Natural killer cell (primary cell): ENCODE measurements at regions not wholly inside any gene's neighbourhood (a gene's known extent, or its start where the extent isn't known, plus 50 kb on each side); places are given as distances from the start of the nearest gene placed in this dataset.

Experiments
- ATAC-seq, 3 donors: fragments of 150-1000 bp in 2 of 3; fragments of 200-7000 bp in 1 of 3; cut with Tn5 transposase; 1 replicate in 1 of 3; 2 replicates in 2 of 3; pipeline ENCODE4 v1.10.0; 2021; ENCODE audit warnings: mild to moderate bottlenecking in 2 of 3, moderate library complexity in 2 of 3
- DNase-seq, 2 donors: peaks; one replicate each; pipeline versions ENCODE4 v3.0.0 to v3.0.0-alpha.2; 2013 to 2021; ENCODE audit warnings: mixed read lengths in 1 of 2
- H3K27ac ChIP-seq: one replicate; pipeline ENCODE4 v1.5.1; 2013; ENCODE audit warnings: mild to moderate bottlenecking, low read length
- H3K27me3 ChIP-seq: one replicate; pipeline ENCODE4 v1.6.1; 2013; ENCODE audit warnings: low read length; ENCODE audit not compliant: control insufficient read depth, insufficient read depth
- H3K36me3 ChIP-seq: one replicate; pipeline ENCODE4 v1.6.1; 2013; ENCODE audit warnings: low read length; ENCODE audit not compliant: control insufficient read depth, insufficient read depth
- H3K4me1 ChIP-seq: one replicate; pipeline ENCODE4 v1.6.1; 2013; ENCODE audit warnings: low read length; ENCODE audit not compliant: control insufficient read depth, insufficient read depth
- H3K4me3 ChIP-seq: one replicate; pipeline ENCODE4 v1.5.1; 2013; ENCODE audit warnings: low read length
- H3K9me3 ChIP-seq: one replicate; pipeline ENCODE4 v1.6.1; 2013; ENCODE audit warnings: low read length; ENCODE audit not compliant: control insufficient read depth, insufficient read depth
- H3K27ac Mint-ChIP-seq, 2 donors: one replicate each; pipeline ENCODE4 v1.8.0; 2022; ENCODE audit warnings: mild to moderate bottlenecking in 2 of 2, mixed read lengths in 2 of 2, moderate library complexity in 1 of 2
- H3K27me3 Mint-ChIP-seq, 2 donors: one replicate each; pipeline ENCODE4 v1.8.0; 2022; ENCODE audit warnings: low read depth in 2 of 2, mixed read lengths in 2 of 2
- H3K36me3 Mint-ChIP-seq: one replicate; pipeline ENCODE4 v1.8.0; 2022; ENCODE audit warnings: mixed read lengths
- H3K4me1 Mint-ChIP-seq, 2 donors: one replicate each; pipeline ENCODE4 v1.8.0; 2022; ENCODE audit warnings: mixed read lengths in 2 of 2
- H3K4me3 Mint-ChIP-seq: one replicate; pipeline ENCODE4 v1.8.0; 2022; ENCODE audit warnings: mild to moderate bottlenecking, moderate library complexity, mixed read lengths
- H3K9me3 Mint-ChIP-seq, 2 donors: one replicate each; pipeline ENCODE4 v1.8.0; 2022; ENCODE audit warnings: mixed read lengths in 2 of 2
- CTCF ChIP-seq: fragments of 200-600 bp; IDR thresholded peaks from one replicate; pipeline ENCODE4 v1.8.0; 2022; ENCODE audit warnings: antibody characterized with exemption
- WGBS: methylation state at CpG from one replicate; pipeline ENCODE4 v1.1.7; 2013; ENCODE audit warnings: missing lambda C conversion rate; ENCODE audit not compliant: insufficient coverage; 5-methylcytosine and 5-hydroxymethylcytosine counted together
- intact Hi-C: fragments of 100-400 bp; cut with micrococcal nuclease; formaldehyde crosslinking; loops from one replicate; pipeline ENCODE4 v1.14.2; 2022

DNA sequence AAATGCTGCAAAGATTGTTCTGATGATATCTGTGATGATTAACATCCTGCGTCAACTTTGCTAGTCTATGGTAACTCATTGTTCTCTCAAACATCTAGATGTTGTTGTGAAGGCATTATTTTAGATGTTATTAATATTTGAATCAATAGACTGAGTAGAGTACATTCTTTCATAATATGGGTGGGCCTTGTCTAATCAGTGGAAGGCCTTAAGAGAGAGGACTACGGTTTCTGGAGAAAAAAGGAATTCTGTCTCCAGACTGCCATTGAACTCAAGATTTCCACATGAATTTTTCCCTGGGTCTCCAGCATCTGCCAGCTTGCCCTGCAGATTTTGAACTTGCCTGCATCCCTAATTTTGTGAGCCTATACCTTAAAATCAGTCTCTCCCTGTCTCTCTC lies 2381.1 kb upstream of the AGA start:
- no peak for ATAC-seq
- no peak overlapping the region for H3K4me3 ChIP-seq
- no peaks in the 10 kb centered on the region for H3K27me3 ChIP-seq
- 80% methylated on average over 1 of the region's 2 CpGs for WGBS
- no peaks in the 10 kb centered on the region for H3K36me3 ChIP-seq
- TF ChIP-seq CTCF: no peak
- H3K4me1 ChIP-seq: no peaks in the 10 kb centered on the region
- Mint-ChIP-seq H3K27me3 (no peaks in the 10 kb centered on the region), H3K27ac (no peak overlapping the region), H3K4me3 (no peak overlapping the region), H3K4me1 (no peaks in the 10 kb centered on the region), H3K9me3 (peaks cover 17 to 22% of the 10 kb centered on the region in 2 donors), H3K36me3 (no peaks in the 10 kb centered on the region)
- intact Hi-C loops: no loop called here
- no peak for DNase-seq
- peaks cover 4% of the 10 kb centered on the region for H3K9me3 ChIP-seq
- H3K27ac ChIP-seq: no peak overlapping the region

DNA sequence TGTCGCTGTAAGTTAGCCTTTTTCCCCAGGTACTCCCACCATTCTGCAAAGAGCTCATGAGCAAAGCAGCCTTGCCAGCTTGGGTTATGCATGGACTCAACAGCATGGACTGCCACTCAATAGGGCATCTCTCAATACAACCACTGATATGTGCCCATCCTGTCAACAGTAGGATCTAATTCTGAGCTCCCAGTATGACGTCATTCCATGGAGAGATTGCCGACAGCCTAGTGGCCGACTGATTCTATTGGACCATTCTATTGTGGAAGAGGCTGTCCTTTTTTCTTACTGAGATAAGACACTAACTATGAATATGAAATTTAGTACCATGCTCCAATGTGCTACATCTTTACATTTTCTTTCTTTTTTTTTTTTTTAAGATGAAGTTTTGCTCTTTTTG lies 2389.0 kb upstream of the AGA start:
- no peak overlapping the region for H3K27ac ChIP-seq
- no peaks in the 10 kb centered on the region for H3K36me3 ChIP-seq
- intact Hi-C loops: no loop called here
- H3K4me3 ChIP-seq: no peak overlapping the region
- Mint-ChIP-seq H3K9me3 (peaks cover 11 to 15% of the 10 kb centered on the region in 2 donors), H3K4me1 (no peaks in the 10 kb centered on the region), H3K36me3 (no peaks in the 10 kb centered on the region), H3K27me3 (no peaks in the 10 kb centered on the region), H3K4me3 (no peak overlapping the region), H3K27ac (no peak overlapping the region)
- WGBS: 73% methylated on average over 2 of the region's 4 CpGs
- ATAC-seq (no peak), DNase-seq (no peak)
- no peaks in the 10 kb centered on the region for H3K27me3 ChIP-seq
- no peak for TF ChIP-seq CTCF
- H3K4me1 ChIP-seq: no peaks in the 10 kb centered on the region
- peaks cover 3% of the 10 kb centered on the region for H3K9me3 ChIP-seq

DNA sequence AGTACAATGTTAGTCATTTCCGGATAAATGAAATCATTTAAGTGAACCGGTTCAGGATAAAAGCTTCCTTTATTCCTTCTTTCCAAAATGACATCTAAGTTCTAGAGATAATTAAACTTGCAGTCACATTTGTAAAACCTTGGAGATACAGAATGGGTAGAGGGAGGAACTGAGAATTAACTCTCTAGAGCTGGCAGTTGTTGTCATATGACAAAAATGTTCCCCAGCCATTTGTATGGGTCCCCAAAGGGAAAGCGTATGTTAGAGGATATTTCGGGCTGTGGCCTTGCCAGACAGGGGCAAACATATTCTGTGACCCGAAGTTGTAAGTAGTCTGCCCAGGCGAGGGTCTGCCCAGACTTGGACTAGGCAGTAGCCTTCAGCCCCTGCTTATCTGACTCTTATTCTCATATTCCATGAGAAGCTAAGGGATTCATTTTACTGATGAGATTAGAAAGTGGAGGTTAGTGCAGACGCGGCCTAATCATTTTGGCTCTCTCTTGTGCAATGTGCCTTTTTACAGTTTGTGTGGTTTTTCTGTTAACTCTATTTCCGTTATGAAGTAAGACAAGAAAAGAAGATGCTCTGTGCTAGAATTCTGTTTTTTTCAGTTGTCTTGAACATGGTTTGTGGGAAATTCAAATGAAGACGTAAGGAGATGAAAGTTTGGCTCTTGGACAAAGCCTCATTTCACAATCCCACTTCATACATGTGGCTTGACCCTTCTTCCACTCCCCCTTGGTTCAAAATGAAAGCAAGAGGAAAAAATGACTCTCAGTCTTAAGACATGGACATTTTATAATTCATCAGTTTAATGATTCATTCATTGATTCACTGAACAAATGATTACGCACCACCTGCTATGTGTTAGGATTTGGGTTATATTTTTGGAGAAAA lies 2394.2 kb upstream of the AGA start:
- Mint-ChIP-seq H3K36me3 (no peaks in the 10 kb centered on the region), H3K27ac (no peak overlapping the region), H3K4me1 (no peaks in the 10 kb centered on the region), H3K4me3 (no peak overlapping the region), H3K9me3 (peaks cover 19 to 28% of the 10 kb centered on the region in 2 donors), H3K27me3 (no peaks in the 10 kb centered on the region)
- intact Hi-C loops: no loop called here
- DNase-seq (no peak), ATAC-seq (no peak)
- Histone ChIP-seq H3K36me3 (no peaks in the 10 kb centered on the region), H3K27me3 (no peaks in the 10 kb centered on the region), H3K4me3 (no peak overlapping the region), H3K27ac (no peak overlapping the region), H3K9me3 (peaks cover 3% of the 10 kb centered on the region), H3K4me1 (no peaks in the 10 kb centered on the region)
- no peak for TF ChIP-seq CTCF
- 88% methylated on average over 9 of the region's 11 CpGs for WGBS

DNA sequence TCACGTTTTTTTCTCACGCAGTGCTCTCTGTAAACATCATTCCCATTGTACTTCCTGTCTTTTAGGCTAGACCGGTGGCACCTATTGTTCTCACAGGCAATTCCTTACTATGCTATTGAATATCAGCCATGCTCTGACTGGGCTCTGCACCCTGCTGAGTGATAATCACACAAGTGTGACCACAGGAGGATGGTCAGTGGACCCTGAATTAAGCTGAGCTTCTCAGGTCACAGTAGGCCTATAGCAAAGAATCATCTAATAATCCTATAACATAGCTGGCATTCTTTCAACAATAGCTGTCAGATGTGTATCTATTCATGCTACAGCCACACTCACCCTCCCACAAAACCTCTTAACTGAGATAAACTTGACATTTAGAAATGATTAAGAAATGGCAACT lies 2399.8 kb upstream of the TENM3 start:
- no peak for ATAC-seq
- DNase-seq: no peak
- Histone ChIP-seq H3K36me3 (no peaks in the 10 kb centered on the region), H3K27me3 (no peaks in the 10 kb centered on the region), H3K27ac (no peak overlapping the region), H3K4me3 (no peak overlapping the region), H3K4me1 (no peaks in the 10 kb centered on the region), H3K9me3 (peaks cover 2% of the 10 kb centered on the region)
- H3K36me3 Mint-ChIP-seq: no peaks in the 10 kb centered on the region
- H3K4me3 Mint-ChIP-seq: no peak overlapping the region
- 30% methylated on average over 3 of the region's 3 CpGs for WGBS
- H3K27ac Mint-ChIP-seq: no peak overlapping the region
- no peaks in the 10 kb centered on the region for H3K27me3 Mint-ChIP-seq
- H3K4me1 Mint-ChIP-seq: no peaks in the 10 kb centered on the region
- TF ChIP-seq CTCF: no peak
- intact Hi-C loops: no loop called here
- peaks cover 5 to 23% of the 10 kb centered on the region in 2 donors for H3K9me3 Mint-ChIP-seq
